ENCODE measurements at regions not wholly inside any gene's neighbourhood (a gene's known extent, or its start where the extent isn't known, plus 50 kb on each side); places are given as distances from the start of the nearest gene placed in this dataset.

- H3K9me3 ChIP-seq: no peaks in the 10 kb centered on the region
- no peaks in the 10 kb centered on the region for H3K36me3 ChIP-seq
- intact Hi-C loops (cut with DNase I): no loop called here
- TF ChIP-seq CTCF (IDR thresholded peaks at IDR 0.05) (no peak), POLR2AphosphoS5 (IDR thresholded peaks at IDR 0.05) (no peak), EP300 (IDR thresholded peaks at IDR 0.05) (no peak), POLR2A (IDR thresholded peaks at IDR 0.05) (no peak)
- H3K4me3 ChIP-seq: no peak overlapping the region
- WGBS, 2 donors: 80 to 89% methylated on average over 8 of the region's 8 CpGs
- no peak overlapping the region for H3K27ac ChIP-seq
- H3K4me1 ChIP-seq: no peaks in the 10 kb centered on the region
- H3K27me3 ChIP-seq: no peaks in the 10 kb centered on the region
- no peak for DNase-seq
Observed at GRCh38 chr11:70019576-70020011, 58.5 kb upstream of the ANO1 start.

GRCh38 chr11:70020336-70021214, 57.5 kb upstream of the ANO1 start:
- WGBS, 2 donors: 84 to 87% methylated on average over 24 of the region's 24 CpGs

GRCh38 chr11:70021586-70021985, 56.5 kb upstream of the ANO1 start:
- no peak for DNase-seq
- H3K27ac ChIP-seq: no peak overlapping the region
- H3K4me3 ChIP-seq: no peak overlapping the region
- H3K36me3 ChIP-seq: no peaks in the 10 kb centered on the region
- no peaks in the 10 kb centered on the region for H3K27me3 ChIP-seq
- no peaks in the 10 kb centered on the region for H3K4me1 ChIP-seq
- no peaks in the 10 kb centered on the region for H3K9me3 ChIP-seq
- intact Hi-C loops (cut with DNase I): no loop called here
- TF ChIP-seq POLR2A (IDR thresholded peaks at IDR 0.05) (no peak), EP300 (IDR thresholded peaks at IDR 0.05) (no peak), CTCF (IDR thresholded peaks at IDR 0.05) (no peak)
- 86 to 91% methylated on average over 10 of the region's 10 CpGs for WGBS, 2 donors

More at GRCh38 chr11:70020336-70021214, 57.5 kb upstream of the ANO1 start:
- Histone ChIP-seq H3K27me3 (no peaks in the 10 kb centered on the region), H3K4me3 (no peak overlapping the region), H3K9me3 (no peaks in the 10 kb centered on the region), H3K27ac (no peak overlapping the region), H3K4me1 (no peaks in the 10 kb centered on the region), H3K36me3 (no peaks in the 10 kb centered on the region)
- intact Hi-C loops (cut with DNase I): no loop called here
- TF ChIP-seq EP300 (IDR thresholded peaks at IDR 0.05): no peak
- no peak for TF ChIP-seq CTCF (IDR thresholded peaks at IDR 0.05)
- TF ChIP-seq POLR2A (IDR thresholded peaks at IDR 0.05): no peak
- no peak for TF ChIP-seq POLR2AphosphoS5 (IDR thresholded peaks at IDR 0.05)
- DNase-seq: no peak

GRCh38 chr11:70024036-70024772, 53.9 kb upstream of the ANO1 start:
- no peak overlapping the region for H3K4me3 ChIP-seq
- H3K4me1 ChIP-seq: no peaks in the 10 kb centered on the region
- intact Hi-C loops (cut with DNase I): no loop called here
- H3K27me3 ChIP-seq: no peaks in the 10 kb centered on the region
- TF ChIP-seq EP300 (IDR thresholded peaks at IDR 0.05) (no peak), POLR2AphosphoS5 (IDR thresholded peaks at IDR 0.05) (no peak), POLR2A (IDR thresholded peaks at IDR 0.05) (no peak), CTCF (IDR thresholded peaks at IDR 0.05) (no peak)
- H3K9me3 ChIP-seq: no peaks in the 10 kb centered on the region
- no peak for DNase-seq
- no peaks in the 10 kb centered on the region for H3K36me3 ChIP-seq
- 86 to 87% methylated on average over 13 of the region's 13 CpGs for WGBS, 2 donors
- H3K27ac ChIP-seq: no peak overlapping the region

Data from sigmoid colon (tissue), 6 donors.